ENCODE measurements at regions not wholly inside any gene's neighbourhood (a gene's known extent, or its start where the extent isn't known, plus 50 kb on each side); places are given as distances from the start of the nearest gene placed in this dataset.

GRCh38 chr3:166100730-166101129 lies 263.5 kb upstream of the BCHE start:
- TF ChIP-seq EZH2phosphoT487 (IDR thresholded peaks at IDR 0.05; ENCODE audit: borderline replicate concordance, low read length) (no peak), CTCF (IDR thresholded peaks at IDR 0.05; ENCODE audit: low read depth, low read length, poor library complexity, severe bottlenecking) (no peak)
